ENCODE measurements at regions not wholly inside any gene's neighbourhood (a gene's known extent, or its start where the extent isn't known, plus 50 kb on each side); places are given as distances from the start of the nearest gene placed in this dataset.
"Not testable (repeated sequence)": the region's sequence is repeated elsewhere in the genome, so short reads cannot be mapped to it uniquely, and the experiment has no call there.

GRCh38 chr2:89229979-89230378 lies 538.5 kb downstream of the RPIA start:
- not testable (repeated sequence) for DNase-seq (ENCODE audit: low read depth)

GRCh38 chr2:89231241-89231640 lies 539.8 kb downstream of the RPIA start:
- not testable (repeated sequence) for DNase-seq (ENCODE audit: low read depth)

GRCh38 chr2:89233931-89234330 lies 542.5 kb downstream of the RPIA start:
- not testable (repeated sequence) for DNase-seq (ENCODE audit: low read depth)

- not testable (repeated sequence) for DNase-seq (ENCODE audit: low read depth)
These were observed 543.5 kb downstream of the RPIA start for GRCh38 chr2:89234818-89235466.

- DNase-seq (ENCODE audit: low read depth) = not testable (repeated sequence)
These were observed 545.5 kb downstream of the RPIA start for GRCh38 chr2:89236832-89237450.

- not testable (repeated sequence) for DNase-seq (ENCODE audit: low read depth)
These were observed 546.3 kb downstream of the RPIA start for GRCh38 chr2:89237783-89238182.

- not testable (repeated sequence) for DNase-seq (ENCODE audit: low read depth)
These were observed 551.7 kb downstream of the RPIA start for GRCh38 chr2:89243114-89243700.

GRCh38 chr2:89244407-89244806 lies 552.9 kb downstream of the RPIA start:
- not testable (repeated sequence) for DNase-seq (ENCODE audit: low read depth)

- not testable (repeated sequence) for DNase-seq (ENCODE audit: low read depth)
These were observed 554.0 kb downstream of the RPIA start for GRCh38 chr2:89245478-89245877.

- DNase-seq (ENCODE audit: low read depth) = not testable (repeated sequence)
These were observed 554.6 kb downstream of the RPIA start for GRCh38 chr2:89246027-89246426.

GRCh38 chr2:89246620-89247019 lies 555.1 kb downstream of the RPIA start:
- DNase-seq (ENCODE audit: low read depth) = not testable (repeated sequence)

GRCh38 chr2:89255013-89255412 lies 563.5 kb downstream of the RPIA start:
- not testable (repeated sequence) for DNase-seq (ENCODE audit: low read depth)

GRCh38 chr2:89273443-89273842 lies 582.0 kb downstream of the RPIA start:
- DNase-seq (ENCODE audit: low read depth) = not testable (repeated sequence)

- DNase-seq (ENCODE audit: low read depth) = not testable (repeated sequence)
These were observed 589.1 kb downstream of the RPIA start for GRCh38 chr2:89280536-89280935.

GRCh38 chr2:89286448-89287080 lies 595.1 kb downstream of the RPIA start:
- DNase-seq (ENCODE audit: low read depth) = not testable (repeated sequence)

GRCh38 chr2:89287084-89287483 lies 595.6 kb downstream of the RPIA start:
- not testable (repeated sequence) for DNase-seq (ENCODE audit: low read depth)

- DNase-seq (ENCODE audit: low read depth) = not testable (repeated sequence)
These were observed 600.3 kb downstream of the RPIA start for GRCh38 chr2:89291717-89292298.

- not testable (repeated sequence) for DNase-seq (ENCODE audit: low read depth)
These were observed 601.9 kb downstream of the RPIA start for GRCh38 chr2:89293399-89293798.

GRCh38 chr2:89294335-89294734 lies 602.9 kb downstream of the RPIA start:
- DNase-seq (ENCODE audit: low read depth) = not testable (repeated sequence)

- DNase-seq (ENCODE audit: low read depth) = not testable (repeated sequence)
These were observed 605.4 kb downstream of the RPIA start for GRCh38 chr2:89296820-89297398.

GRCh38 chr2:89299196-89299595 lies 607.7 kb downstream of the RPIA start:
- DNase-seq (ENCODE audit: low read depth) = not testable (repeated sequence)

- not testable (repeated sequence) for DNase-seq (ENCODE audit: low read depth)
These were observed 614.1 kb downstream of the RPIA start for GRCh38 chr2:89305623-89306022.

Data from non-pigmented ciliary epithelial cell (primary cell).